Body of pancreas (tissue), 4 donors: ENCODE measurements at regions not wholly inside any gene's neighbourhood (a gene's known extent, or its start where the extent isn't known, plus 50 kb on each side); places are given as distances from the start of the nearest gene placed in this dataset.

Experiments used
- ATAC-seq: fragments of 150-250 bp; one replicate; pipeline ENCODE4 v1.9.1; 2016
- DNase-seq, 4 donors: peaks; one replicate each; pipeline ENCODE4 v3.0.0-alpha.2; 2019
- H3K27ac ChIP-seq, 4 donors: fragments of 200-600 bp; sonication (generic); 1 replicate in 3 of 4; 2 replicates in 1 of 4; pipeline versions ENCODE4 v1.5.1 to v1.6.1; 2016 to 2019; ENCODE audit warnings: mild to moderate bottlenecking in 1 of 4, mixed read lengths in 1 of 4, moderate library complexity in 1 of 4
- H3K27me3 ChIP-seq, 2 donors: fragments of 200-600 bp; sonication (generic); one replicate each; pipeline ENCODE4 v1.6.0; 2016; ENCODE audit warnings: mild to moderate bottlenecking in 1 of 2
- H3K36me3 ChIP-seq, 2 donors: fragments of 200-600 bp; sonication (generic); replicated peaks in 1 of 2; 2 replicates each; pipeline ENCODE4 v1.5.1; 2016; ENCODE audit warnings: low read depth in 2 of 2; ENCODE audit not compliant: insufficient read depth in 1 of 2
- H3K4me1 ChIP-seq: fragments of 200-600 bp; sonication (generic); one replicate; pipeline ENCODE4 v1.6.0; 2016
- H3K4me3 ChIP-seq, 2 donors: fragments of 200-600 bp; sonication (generic); 1 replicate in 1 of 2; 2 replicates in 1 of 2; pipeline ENCODE4 v1.5.1; 2016 to 2019
- H3K9me3 ChIP-seq, 3 donors: fragments of 200-600 bp; sonication (generic); 1 replicate in 2 of 3; 2 replicates in 1 of 3; pipeline ENCODE4 v1.5.1; 2016
- CTCF ChIP-seq, 7 experiments: fragments of 450-650 bp in 4 of 7; fragments of 200-600 bp in 3 of 7; sonication (generic) in 3 of 7; IDR thresholded peaks; one replicate each; pipeline ENCODE4 v1.5.1; 2016 to 2019; ENCODE audit warnings: antibody characterized with exemption in 7 of 7
- POLR2A ChIP-seq, 3 donors: fragments of 450-650 bp; IDR thresholded peaks; one replicate each; pipeline ENCODE4 v1.6.1; 2016; ENCODE audit warnings: antibody characterized with exemption in 3 of 3, mild to moderate bottlenecking in 2 of 3
- WGBS, 2 donors: methylation state at CpG; one replicate each; pipeline ENCODE4 v1.1.5; 2017; 5-methylcytosine and 5-hydroxymethylcytosine counted together
- intact Hi-C: fragments of 100-400 bp; cut with DNase I; formaldehyde crosslinking; loops from one replicate; pipeline ENCODE4 v1.15.1; 2023

- Histone ChIP-seq H3K4me1 (no peaks in the 10 kb centered on the region), H3K4me3 (no peak overlapping the region), H3K27me3 (no peaks in the 10 kb centered on the region), H3K9me3 (no peaks in the 10 kb centered on the region), H3K27ac (no peak overlapping the region), H3K36me3 (no peaks in the 10 kb centered on the region)
- ATAC-seq (no peak), DNase-seq (no peak)
- intact Hi-C loops, result no loop called here
- no peak for TF ChIP-seq POLR2A (IDR thresholded peaks at IDR 0.05)
- TF ChIP-seq CTCF (IDR thresholded peaks at IDR 0.05), result no peak
- WGBS, 2 donors, result 81 to 86% methylated on average over 1 of the region's 1 CpG
Measured at GRCh38 chr11:29187215-29187614, 829.6 kb downstream of the KCNA4 start.

- DNase-seq (no peak), ATAC-seq (no peak)
- intact Hi-C loops, result no loop called here
- no peaks in the 10 kb centered on the region for H3K4me1 ChIP-seq
- no peak overlapping the region for H3K27ac ChIP-seq
- no peaks in the 10 kb centered on the region for H3K9me3 ChIP-seq
- 57 to 63% methylated on average over 7 of the region's 7 CpGs for WGBS, 2 donors
- H3K36me3 ChIP-seq, result no peaks in the 10 kb centered on the region
- H3K4me3 ChIP-seq, result no peak overlapping the region
- no peak for TF ChIP-seq CTCF (IDR thresholded peaks at IDR 0.05)
- no peak for TF ChIP-seq POLR2A (IDR thresholded peaks at IDR 0.05)
- H3K27me3 ChIP-seq, result no peaks in the 10 kb centered on the region
Measured at GRCh38 chr11:29184939-29185890, 831.6 kb downstream of the KCNA4 start.

- ATAC-seq (no peak), DNase-seq (no peak)
- intact Hi-C loops, result no loop called here
- Histone ChIP-seq H3K9me3 (no peaks in the 10 kb centered on the region), H3K4me3 (no peak overlapping the region), H3K4me1 (no peaks in the 10 kb centered on the region), H3K27me3 (no peaks in the 10 kb centered on the region), H3K36me3 (no peaks in the 10 kb centered on the region), H3K27ac (no peak overlapping the region)
- TF ChIP-seq POLR2A (IDR thresholded peaks at IDR 0.05), result no peak
- TF ChIP-seq CTCF (IDR thresholded peaks at IDR 0.05), result no peak
- 52 to 71% methylated on average over 1 of the region's 1 CpG for WGBS, 2 donors
Measured at GRCh38 chr11:29183301-29183700, 833.5 kb downstream of the KCNA4 start.

GRCh38 chr11:29173660-29174062 is 843.2 kb downstream of the KCNA4 start:
- Histone ChIP-seq H3K9me3 (no peaks in the 10 kb centered on the region), H3K27ac (no peak overlapping the region), H3K36me3 (no peaks in the 10 kb centered on the region), H3K4me3 (no peak overlapping the region), H3K27me3 (no peaks in the 10 kb centered on the region), H3K4me1 (no peaks in the 10 kb centered on the region)
- TF ChIP-seq POLR2A (IDR thresholded peaks at IDR 0.05), result no peak
- WGBS, 2 donors, result 0 to 9% methylated on average over 1 of the region's 1 CpG
- intact Hi-C loops, result no loop called here
- DNase-seq, result no peak
- no peak for ATAC-seq

GRCh38 chr11:29171360-29171950 is 845.4 kb downstream of the KCNA4 start:
- H3K9me3 ChIP-seq, result no peaks in the 10 kb centered on the region

More at GRCh38 chr11:29171360-29171950, 845.4 kb downstream of the KCNA4 start:
- intact Hi-C loops, result no loop called here
- ATAC-seq, result no peak
- TF ChIP-seq POLR2A (IDR thresholded peaks at IDR 0.05) (no peak), CTCF (IDR thresholded peaks at IDR 0.05) (no peak)
- H3K4me3 ChIP-seq, result no peak overlapping the region
- no peaks in the 10 kb centered on the region for H3K27me3 ChIP-seq
- H3K27ac ChIP-seq, result no peak overlapping the region
- no peaks in the 10 kb centered on the region for H3K36me3 ChIP-seq
- 78 to 85% methylated on average over 1 of the region's 1 CpG for WGBS, 2 donors
- DNase-seq, result no peak
- H3K4me1 ChIP-seq, result no peaks in the 10 kb centered on the region
